PC-3 (cell line): ENCODE measurements at regions not wholly inside any gene's neighbourhood (a gene's known extent, or its start where the extent isn't known, plus 50 kb on each side); places are given as distances from the start of the nearest gene placed in this dataset.

ENCODE experiments used
- ATAC-seq: fragments of 200-7000 bp; cut with Tn5 transposase; 2 replicates; pipeline ENCODE4 v1.9.1; 2020; ENCODE audit warnings: mild to moderate bottlenecking, moderate library complexity
- BruUV-seq: library from RNA; stranded (reverse); fragments of 400-500 nt; replicated peaks from 2 replicates; lab custom pipeline; 2021; lab: Mats Ljungman, UMichigan
- CTCF ChIA-PET: fragments of 300-600 bp; sonication (Branson Sonifier 250); formaldehyde crosslinking; loops from one replicate; lab custom pipeline; 2022; ENCODE audit warnings: antibody characterized with exemption; lab: Charles Lee
- POLR2A ChIA-PET: fragments of 300-600 bp; sonication (Branson Sonifier 250); formaldehyde crosslinking; loops from one replicate; lab custom pipeline; 2022; ENCODE audit warnings: antibody characterized with exemption; ENCODE audit not compliant: unreplicated experiment; lab: Charles Lee
- DNase-seq: peaks from one replicate; pipeline ENCODE4 v3.0.0-alpha.2; 2015
- H2AFZ ChIP-seq: fragments of 300-600 bp; sonication (generic); 2 replicates; pipeline ENCODE4 v1.6.0; 2016; ENCODE audit warnings: antibody characterized with exemption, low read length
- H3F3A ChIP-seq: fragments of 300-600 bp; sonication (generic); one replicate; pipeline ENCODE4 v1.6.0; 2017; ENCODE audit warnings: antibody characterized with exemption, low read length, control low read depth, mild to moderate bottlenecking; ENCODE audit not compliant: unreplicated experiment
- H3K27ac ChIP-seq: fragments of 300-600 bp; sonication (generic); 2 replicates; pipeline ENCODE4 v1.5.1; 2016; ENCODE audit warnings: mild to moderate bottlenecking, low read length
- H3K27me3 ChIP-seq: fragments of 300-600 bp; sonication (generic); 2 replicates; pipeline ENCODE4 v1.6.1; 2016; ENCODE audit warnings: low read length, mixed read lengths
- H3K36me3 ChIP-seq: fragments of 300-600 bp; sonication (generic); 2 replicates; pipeline ENCODE4 v1.6.1; 2016; ENCODE audit warnings: low read depth, mixed run types, low read length, mixed read lengths
- H3K4me1 ChIP-seq: fragments of 300-600 bp; sonication (generic); 2 replicates; pipeline ENCODE4 v1.5.1; 2016; ENCODE audit warnings: low read length; ENCODE audit not compliant: insufficient read depth
- H3K4me2 ChIP-seq: fragments of 300-600 bp; sonication (generic); 2 replicates; pipeline ENCODE4 v1.6.0; 2016; ENCODE audit warnings: low read length
- H3K4me3 ChIP-seq: fragments of 300-600 bp; sonication (generic); 2 replicates; pipeline ENCODE4 v1.5.1; 2016; ENCODE audit warnings: mild to moderate bottlenecking, low read length, mixed read lengths
- H3K79me2 ChIP-seq: fragments of 300-600 bp; sonication (generic); 2 replicates; pipeline ENCODE4 v1.6.1; 2017; ENCODE audit warnings: low read length, mixed read lengths
- H3K9ac ChIP-seq: fragments of 300-600 bp; sonication (generic); 2 replicates; pipeline ENCODE4 v1.6.0; 2016; ENCODE audit warnings: mild to moderate bottlenecking, low read length
- H3K9me2 ChIP-seq: fragments of 300-600 bp; sonication (generic); replicated peaks from 2 replicates; pipeline ENCODE4 v1.6.1; 2016; ENCODE audit warnings: mixed run types, low read length, mixed read lengths
- H3K9me3 ChIP-seq: fragments of 300-600 bp; sonication (generic); 2 replicates; pipeline ENCODE4 v1.6.1; 2016; ENCODE audit warnings: low read length, mixed read lengths
- H4K20me1 ChIP-seq: fragments of 300-600 bp; sonication (generic); 2 replicates; pipeline ENCODE4 v1.6.1; 2016; ENCODE audit warnings: low read length, mixed read lengths
- EZH2 ChIP-seq: fragments of 300-600 bp; sonication (generic); IDR thresholded peaks from one replicate; pipeline ENCODE4 v1.6.1; 2017; ENCODE audit warnings: antibody characterized with exemption, mild to moderate bottlenecking, low read length; ENCODE audit not compliant: unreplicated experiment
- EZH2phosphoT487 ChIP-seq: fragments of 300-600 bp; sonication (generic); IDR thresholded peaks from 2 replicates; pipeline ENCODE4 v1.6.1; 2018; ENCODE audit warnings: mild to moderate bottlenecking, antibody characterized with exemption, low read length, borderline replicate concordance
- intact Hi-C: fragments of 100-400 bp; cut with micrococcal nuclease; formaldehyde crosslinking; loops from 2 replicates; pipeline ENCODE4 v1.9.0; 2023
- TF ChIP-seq, protein P1 (sequence below): fragments of 300-600 bp; sonication (generic); conservative IDR thresholded peaks from 2 replicates; pipeline ENCODE4 v1.5.1; 2017; ENCODE audit warnings: antibody characterized with exemption, low read depth, mild to moderate bottlenecking, low read length

DNA sequence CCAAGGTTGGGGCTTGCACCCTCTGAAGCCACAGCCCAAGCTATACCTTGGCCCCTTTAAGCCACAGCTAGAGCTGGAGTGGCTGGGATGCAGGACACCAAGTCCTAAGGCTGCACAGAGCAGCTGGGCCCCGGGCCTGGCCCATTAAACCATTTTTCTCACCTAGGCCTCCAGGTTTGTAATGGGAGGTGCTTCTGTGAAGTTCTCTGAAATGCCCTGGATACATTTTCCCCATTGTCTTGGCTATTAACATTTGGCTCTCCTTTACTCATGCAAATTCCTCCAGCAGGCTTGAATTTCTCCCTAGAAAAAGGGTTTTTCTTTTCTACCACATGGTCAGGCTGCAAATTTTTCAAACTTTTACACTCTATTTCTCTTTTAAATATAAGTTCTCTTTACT lies 93.8 kb upstream of the FGF14 start:
- Histone ChIP-seq H3K27me3 (no peaks in the 10 kb centered on the region; the same call in 1 of the 2 replicates), H3K36me3 (no peaks in the 10 kb centered on the region), H2AFZ (no peak overlapping the region), H3K4me3 (no peak overlapping the region), H3K79me2 (no peaks in the 10 kb centered on the region), H3K9me2 (no peaks in the 10 kb centered on the region), H3F3A (no peaks in the 10 kb centered on the region), H4K20me1 (no peaks in the 10 kb centered on the region), H3K27ac (no peak overlapping the region), H3K4me2 (no peak overlapping the region), H3K4me1 (no peaks in the 10 kb centered on the region), H3K9ac (no peak overlapping the region), H3K9me3 (no peaks in the 10 kb centered on the region)
- POLR2A ChIA-PET, result no interaction called here
- CTCF ChIA-PET, result no interaction called here
- no peak for ATAC-seq
- TF ChIP-seq, protein P1, sequence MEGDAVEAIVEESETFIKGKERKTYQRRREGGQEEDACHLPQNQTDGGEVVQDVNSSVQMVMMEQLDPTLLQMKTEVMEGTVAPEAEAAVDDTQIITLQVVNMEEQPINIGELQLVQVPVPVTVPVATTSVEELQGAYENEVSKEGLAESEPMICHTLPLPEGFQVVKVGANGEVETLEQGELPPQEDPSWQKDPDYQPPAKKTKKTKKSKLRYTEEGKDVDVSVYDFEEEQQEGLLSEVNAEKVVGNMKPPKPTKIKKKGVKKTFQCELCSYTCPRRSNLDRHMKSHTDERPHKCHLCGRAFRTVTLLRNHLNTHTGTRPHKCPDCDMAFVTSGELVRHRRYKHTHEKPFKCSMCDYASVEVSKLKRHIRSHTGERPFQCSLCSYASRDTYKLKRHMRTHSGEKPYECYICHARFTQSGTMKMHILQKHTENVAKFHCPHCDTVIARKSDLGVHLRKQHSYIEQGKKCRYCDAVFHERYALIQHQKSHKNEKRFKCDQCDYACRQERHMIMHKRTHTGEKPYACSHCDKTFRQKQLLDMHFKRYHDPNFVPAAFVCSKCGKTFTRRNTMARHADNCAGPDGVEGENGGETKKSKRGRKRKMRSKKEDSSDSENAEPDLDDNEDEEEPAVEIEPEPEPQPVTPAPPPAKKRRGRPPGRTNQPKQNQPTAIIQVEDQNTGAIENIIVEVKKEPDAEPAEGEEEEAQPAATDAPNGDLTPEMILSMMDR, result no peak
- TF ChIP-seq EZH2 (no peak), EZH2phosphoT487 (no peak)
- BruUV-seq, result no TSS peak
- no peak for DNase-seq
- intact Hi-C loops, result no loop called here

DNA sequence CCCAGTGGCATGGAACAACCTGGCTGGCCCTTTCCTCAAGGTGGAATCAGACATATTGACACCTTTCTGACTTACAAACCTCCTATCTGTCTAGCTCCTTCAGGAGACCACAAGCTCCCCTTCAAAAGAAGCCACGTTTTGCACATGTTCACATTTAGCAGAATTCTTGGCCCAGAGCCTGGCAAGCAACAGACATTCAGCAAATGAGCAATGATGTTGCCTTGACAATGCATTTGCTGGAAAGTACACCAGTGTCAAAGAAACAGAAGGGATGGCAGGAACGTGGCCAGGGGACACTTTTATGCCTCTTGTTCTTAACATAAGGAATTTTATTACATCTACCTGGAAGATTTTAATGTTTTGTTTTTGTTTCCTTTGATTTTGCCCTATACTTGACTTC lies 85.5 kb upstream of the FGF14 start:
- no peaks in the 10 kb centered on the region for H3K36me3 ChIP-seq
- H4K20me1 ChIP-seq, result no peaks in the 10 kb centered on the region
- no peak for DNase-seq
- H3K9me2 ChIP-seq, result no peaks in the 10 kb centered on the region
- H3K4me2 ChIP-seq, result no peak overlapping the region
- no peak overlapping the region for H2AFZ ChIP-seq
- no peaks in the 10 kb centered on the region for H3F3A ChIP-seq
- TF ChIP-seq, protein P1, result no peak
- no peak overlapping the region for H3K27ac ChIP-seq
- ChIA-PET POLR2A (no interaction called here), CTCF (no interaction called here)
- no peak overlapping the region for H3K9ac ChIP-seq
- BruUV-seq, result no TSS peak
- H3K4me1 ChIP-seq, result no peaks in the 10 kb centered on the region
- H3K79me2 ChIP-seq, result no peaks in the 10 kb centered on the region
- ATAC-seq, result no peak
- intact Hi-C loops, result no loop called here
- no peaks in the 10 kb centered on the region for H3K9me3 ChIP-seq
- peaks cover 16% of the 10 kb centered on the region for H3K27me3 ChIP-seq
- no peak overlapping the region for H3K4me3 ChIP-seq

DNA sequence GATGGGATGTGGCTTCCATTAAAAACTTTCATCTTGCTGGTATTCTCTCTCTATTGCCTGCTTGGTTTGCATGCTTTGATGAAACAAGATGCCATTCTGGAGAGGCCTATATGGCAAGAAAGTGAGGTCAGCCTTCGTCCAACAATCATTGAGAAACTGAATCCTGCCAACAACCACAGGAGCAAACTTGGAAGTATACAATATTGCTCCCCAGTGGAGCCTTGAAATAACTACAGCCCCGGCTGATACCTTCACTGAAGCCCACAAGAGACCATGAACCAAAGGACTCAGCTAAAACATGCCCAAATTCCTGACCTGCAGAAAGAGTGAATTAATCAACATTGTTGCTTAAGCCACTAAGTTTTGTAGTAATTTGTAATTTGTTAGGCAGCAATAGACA lies 82.5 kb upstream of the FGF14 start:
- Histone ChIP-seq H3K79me2 (no peaks in the 10 kb centered on the region), H2AFZ (no peak overlapping the region), H4K20me1 (no peaks in the 10 kb centered on the region), H3K4me3 (no peak overlapping the region), H3K9me3 (no peaks in the 10 kb centered on the region), H3K9me2 (no peaks in the 10 kb centered on the region), H3F3A (no peaks in the 10 kb centered on the region), H3K4me2 (no peak overlapping the region), H3K4me1 (no peaks in the 10 kb centered on the region), H3K9ac (no peak overlapping the region), H3K27ac (no peak overlapping the region), H3K36me3 (no peaks in the 10 kb centered on the region), H3K27me3 (peaks cover 5% of the 10 kb centered on the region)
- intact Hi-C loops, result no loop called here
- ChIA-PET POLR2A (no interaction called here), CTCF (no interaction called here)
- DNase-seq (no peak), ATAC-seq (no peak)
- BruUV-seq, result no TSS peak
- no peak for TF ChIP-seq EZH2phosphoT487
- TF ChIP-seq, protein P1, result 0 out of 2 replicates have a peak, but pooled peaks have one; percentile 23
